Fibroblast of mammary gland (primary cell): ENCODE measurements at regions not wholly inside any gene's neighbourhood (a gene's known extent, or its start where the extent isn't known, plus 50 kb on each side); places are given as distances from the start of the nearest gene placed in this dataset.

Experiments used
- DNase-seq: peaks from one replicate; pipeline ENCODE4 v3.0.0-alpha.2; 2010; ENCODE audit warnings: low read depth
- H3K4me3 ChIP-seq: 2 replicates; pipeline ENCODE4 v1.5.1; 2011; ENCODE audit warnings: low read depth, mild to moderate bottlenecking, low read length, moderate library complexity; ENCODE audit not compliant: control insufficient read depth
- TF ChIP-seq, protein P1 (sequence below): conservative IDR thresholded peaks from 2 replicates; pipeline ENCODE4 v1.5.1; 2011; ENCODE audit warnings: low read depth, low read length, inconsistent platforms; ENCODE audit not compliant: control insufficient read depth, insufficient read depth

DNA sequence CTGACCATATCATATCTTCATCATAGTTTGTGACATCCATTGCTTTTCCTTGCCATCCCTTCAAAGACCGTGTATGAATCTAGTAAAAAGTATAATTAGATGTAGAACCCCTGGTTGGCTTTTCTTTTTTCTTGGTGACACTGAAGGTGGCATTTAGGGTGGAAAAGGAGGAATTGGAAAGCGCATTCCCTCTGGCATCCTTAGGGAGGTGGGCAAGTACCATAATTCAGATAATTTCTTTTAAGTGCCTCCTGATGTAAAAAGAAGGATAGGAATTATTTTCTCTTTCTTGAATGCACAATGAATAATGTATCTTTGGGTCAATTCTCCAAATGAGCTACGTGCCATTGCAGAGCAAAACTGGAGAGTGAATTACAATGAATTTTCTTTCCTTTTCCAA is 73.2 kb upstream of the SMARCA2 start:
- H3K4me3 ChIP-seq, result no peak overlapping the region
- peak; percentile 11 for DNase-seq
- TF ChIP-seq, protein P1, sequence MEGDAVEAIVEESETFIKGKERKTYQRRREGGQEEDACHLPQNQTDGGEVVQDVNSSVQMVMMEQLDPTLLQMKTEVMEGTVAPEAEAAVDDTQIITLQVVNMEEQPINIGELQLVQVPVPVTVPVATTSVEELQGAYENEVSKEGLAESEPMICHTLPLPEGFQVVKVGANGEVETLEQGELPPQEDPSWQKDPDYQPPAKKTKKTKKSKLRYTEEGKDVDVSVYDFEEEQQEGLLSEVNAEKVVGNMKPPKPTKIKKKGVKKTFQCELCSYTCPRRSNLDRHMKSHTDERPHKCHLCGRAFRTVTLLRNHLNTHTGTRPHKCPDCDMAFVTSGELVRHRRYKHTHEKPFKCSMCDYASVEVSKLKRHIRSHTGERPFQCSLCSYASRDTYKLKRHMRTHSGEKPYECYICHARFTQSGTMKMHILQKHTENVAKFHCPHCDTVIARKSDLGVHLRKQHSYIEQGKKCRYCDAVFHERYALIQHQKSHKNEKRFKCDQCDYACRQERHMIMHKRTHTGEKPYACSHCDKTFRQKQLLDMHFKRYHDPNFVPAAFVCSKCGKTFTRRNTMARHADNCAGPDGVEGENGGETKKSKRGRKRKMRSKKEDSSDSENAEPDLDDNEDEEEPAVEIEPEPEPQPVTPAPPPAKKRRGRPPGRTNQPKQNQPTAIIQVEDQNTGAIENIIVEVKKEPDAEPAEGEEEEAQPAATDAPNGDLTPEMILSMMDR, result peak; percentile 36

DNA sequence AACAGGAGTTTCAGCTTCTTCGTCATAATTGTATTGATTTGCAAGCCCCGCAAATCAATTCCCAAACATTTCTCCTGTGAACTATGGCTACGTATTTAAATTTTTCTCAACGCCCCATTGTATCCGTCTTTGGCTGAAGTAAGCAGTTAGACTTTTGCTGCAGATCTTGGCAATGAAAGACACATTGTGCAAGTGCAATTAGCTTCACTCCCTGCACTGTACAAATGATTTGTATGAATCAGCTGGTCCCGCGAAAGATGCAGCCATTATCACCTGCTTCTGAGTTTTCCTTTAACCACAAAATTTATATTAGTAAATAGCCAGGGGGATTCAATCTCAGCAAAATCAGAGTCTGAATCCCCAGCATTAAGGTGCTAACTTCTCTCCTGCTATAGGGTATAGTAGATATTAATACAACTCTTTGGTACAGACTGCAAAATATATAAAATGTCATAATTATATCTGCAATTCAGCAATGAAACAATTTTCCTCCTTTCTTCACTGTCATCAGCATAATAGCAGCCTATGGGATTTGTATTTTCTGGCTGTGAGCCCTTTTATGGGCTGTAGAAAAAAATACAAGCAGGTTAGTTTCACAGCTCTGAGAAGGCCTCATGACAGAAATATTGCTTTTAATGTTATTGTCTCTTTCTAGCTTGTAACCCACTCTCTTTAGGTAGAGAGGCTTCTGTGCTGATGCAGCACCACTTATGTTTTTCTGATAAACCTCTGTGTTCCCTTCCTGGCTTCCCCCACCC is 68.4 kb upstream of the SMARCA2 start:
- peak; percentile 5 for DNase-seq
- TF ChIP-seq, protein P1, result no peak
- H3K4me3 ChIP-seq, result no peak overlapping the region

DNA sequence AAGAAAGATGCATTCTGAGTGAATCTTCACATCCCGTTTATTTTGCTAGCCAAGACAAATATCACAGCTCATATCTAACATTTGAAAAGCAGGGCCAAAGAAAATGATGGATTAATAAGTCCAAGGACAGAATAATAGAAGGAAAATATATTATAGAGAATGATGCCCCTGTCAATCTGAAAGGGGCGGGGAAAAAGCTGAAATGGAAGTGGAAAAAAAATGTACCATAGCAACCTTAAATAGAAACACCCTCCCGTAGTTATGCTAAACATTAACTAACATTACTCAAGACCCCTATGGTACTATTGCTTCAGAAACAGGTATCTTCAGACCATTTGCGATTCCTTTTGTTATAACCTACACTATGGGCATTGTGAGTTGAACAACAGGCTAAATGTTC is 67.7 kb upstream of the SMARCA2 start:
- H3K4me3 ChIP-seq, result no peak overlapping the region
- TF ChIP-seq, protein P1, result no peak
- no peak for DNase-seq

DNA sequence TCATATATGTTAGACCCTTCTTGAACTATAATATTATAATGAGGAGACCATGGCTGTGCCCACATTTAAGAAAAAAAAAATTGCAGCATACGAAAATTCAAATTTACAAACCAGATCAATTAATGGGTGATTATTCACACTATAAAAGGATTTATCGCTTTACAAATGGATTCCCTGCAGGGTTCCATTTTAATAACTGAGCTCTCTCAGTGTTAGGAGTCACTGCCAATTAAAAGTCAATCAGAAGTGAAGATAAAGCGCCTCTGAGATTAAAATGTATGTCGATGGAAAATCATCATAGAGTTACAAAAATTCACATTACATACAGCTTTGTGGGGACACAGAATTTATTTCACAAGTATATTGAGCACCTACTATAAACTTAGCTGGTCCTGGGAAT is 66.6 kb upstream of the SMARCA2 start:
- no peak overlapping the region for H3K4me3 ChIP-seq
- TF ChIP-seq, protein P1, result no peak
- no peak for DNase-seq

DNA sequence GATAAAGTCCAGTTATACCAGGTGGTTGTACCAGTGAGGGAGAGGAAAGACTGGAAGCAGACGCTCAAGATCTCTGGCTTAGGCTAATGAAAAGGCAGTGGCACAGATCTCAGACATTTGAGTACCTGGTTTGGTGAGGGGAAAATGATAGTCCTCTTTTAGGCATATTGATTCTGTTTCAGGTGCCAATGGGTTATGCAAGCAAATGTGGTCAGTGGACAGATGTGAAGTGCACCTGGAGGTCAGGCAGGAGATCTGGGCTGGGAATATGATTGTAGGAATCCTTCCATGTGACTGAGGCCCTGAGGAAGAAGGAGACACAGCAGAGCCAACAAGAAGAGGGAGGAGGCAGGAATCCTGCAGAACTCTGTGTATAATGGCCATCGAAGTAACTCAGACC is 63.7 kb upstream of the SMARCA2 start:
- no peak overlapping the region for H3K4me3 ChIP-seq
- no peak for DNase-seq
- TF ChIP-seq, protein P1, result no peak

DNA sequence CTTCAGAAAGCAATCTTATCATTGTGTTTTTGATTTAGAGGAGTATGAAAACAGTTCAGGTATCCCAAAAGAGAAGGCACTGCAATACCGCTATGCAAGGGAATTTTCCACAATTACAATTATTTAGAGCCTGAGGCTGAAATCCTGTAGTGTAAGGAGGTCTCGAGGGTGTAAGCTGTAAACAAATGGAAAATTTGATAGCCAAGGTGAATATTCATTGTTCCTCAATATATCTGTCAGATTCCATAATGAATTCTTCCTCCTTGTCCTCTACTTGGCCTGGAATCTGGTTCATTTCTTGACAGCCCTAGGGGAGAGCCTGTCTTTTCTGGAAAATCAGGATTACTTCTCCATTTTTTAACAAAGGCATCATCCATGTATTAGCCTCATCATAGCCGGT is 63.1 kb upstream of the SMARCA2 start:
- H3K4me3 ChIP-seq, result no peak overlapping the region
- no peak for DNase-seq
- TF ChIP-seq, protein P1, result no peak
